PFSK-1 (cell line): ENCODE measurements at regions not wholly inside any gene's neighbourhood (a gene's known extent, or its start where the extent isn't known, plus 50 kb on each side); places are given as distances from the start of the nearest gene placed in this dataset.

ENCODE experiments used
- POLR2AphosphoS5 ChIP-seq: IDR thresholded peaks from 2 replicates; pipeline ENCODE4 v1.6.1; 2012; ENCODE audit warnings: low read depth, mild to moderate bottlenecking, control low read depth, low read length, moderate library complexity
- TAF1 ChIP-seq: IDR thresholded peaks from 2 replicates; pipeline ENCODE4 v1.6.1; 2012; ENCODE audit warnings: low read length, control low read depth, borderline replicate concordance; ENCODE audit not compliant: insufficient read depth
- TF ChIP-seq, protein P1 (sequence below), 2 experiments: IDR thresholded peaks; 2 replicates each; pipeline versions ENCODE4 v1.6.1 to v1.8.0; 2011 to 2012; ENCODE audit warnings: low read depth in 2 of 2, low read length in 2 of 2, control low read depth in 1 of 2, inconsistent platforms in 1 of 2, mild to moderate bottlenecking in 1 of 2, moderate library complexity in 1 of 2; ENCODE audit not compliant: insufficient read depth in 1 of 2

DNA sequence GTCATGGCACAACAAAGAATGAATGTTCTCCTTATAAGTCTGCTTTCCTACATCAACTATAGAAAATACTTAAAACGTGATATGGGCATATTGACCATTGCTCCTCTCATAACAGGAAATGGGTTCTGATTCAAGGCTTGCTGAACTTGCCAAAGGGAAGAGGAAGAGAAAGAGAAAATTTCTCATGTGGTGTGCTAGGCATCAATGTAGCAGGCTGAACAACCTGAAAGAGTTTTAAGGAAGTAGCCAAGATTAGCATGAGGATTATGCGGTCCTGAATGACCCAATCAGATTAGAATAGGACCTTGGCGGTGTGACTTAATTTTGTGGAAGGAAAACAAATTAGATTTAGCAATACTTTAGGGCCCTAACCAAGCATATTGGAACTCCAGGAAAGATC is 617.7 kb upstream of the CDH11 start:
- TF ChIP-seq POLR2AphosphoS5 (no peak), TAF1 (no peak)
- TF ChIP-seq, protein P1, sequence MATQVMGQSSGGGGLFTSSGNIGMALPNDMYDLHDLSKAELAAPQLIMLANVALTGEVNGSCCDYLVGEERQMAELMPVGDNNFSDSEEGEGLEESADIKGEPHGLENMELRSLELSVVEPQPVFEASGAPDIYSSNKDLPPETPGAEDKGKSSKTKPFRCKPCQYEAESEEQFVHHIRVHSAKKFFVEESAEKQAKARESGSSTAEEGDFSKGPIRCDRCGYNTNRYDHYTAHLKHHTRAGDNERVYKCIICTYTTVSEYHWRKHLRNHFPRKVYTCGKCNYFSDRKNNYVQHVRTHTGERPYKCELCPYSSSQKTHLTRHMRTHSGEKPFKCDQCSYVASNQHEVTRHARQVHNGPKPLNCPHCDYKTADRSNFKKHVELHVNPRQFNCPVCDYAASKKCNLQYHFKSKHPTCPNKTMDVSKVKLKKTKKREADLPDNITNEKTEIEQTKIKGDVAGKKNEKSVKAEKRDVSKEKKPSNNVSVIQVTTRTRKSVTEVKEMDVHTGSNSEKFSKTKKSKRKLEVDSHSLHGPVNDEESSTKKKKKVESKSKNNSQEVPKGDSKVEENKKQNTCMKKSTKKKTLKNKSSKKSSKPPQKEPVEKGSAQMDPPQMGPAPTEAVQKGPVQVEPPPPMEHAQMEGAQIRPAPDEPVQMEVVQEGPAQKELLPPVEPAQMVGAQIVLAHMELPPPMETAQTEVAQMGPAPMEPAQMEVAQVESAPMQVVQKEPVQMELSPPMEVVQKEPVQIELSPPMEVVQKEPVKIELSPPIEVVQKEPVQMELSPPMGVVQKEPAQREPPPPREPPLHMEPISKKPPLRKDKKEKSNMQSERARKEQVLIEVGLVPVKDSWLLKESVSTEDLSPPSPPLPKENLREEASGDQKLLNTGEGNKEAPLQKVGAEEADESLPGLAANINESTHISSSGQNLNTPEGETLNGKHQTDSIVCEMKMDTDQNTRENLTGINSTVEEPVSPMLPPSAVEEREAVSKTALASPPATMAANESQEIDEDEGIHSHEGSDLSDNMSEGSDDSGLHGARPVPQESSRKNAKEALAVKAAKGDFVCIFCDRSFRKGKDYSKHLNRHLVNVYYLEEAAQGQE (IDR thresholded peaks at IDR 0.05; ENCODE audit: insufficient read depth in 1 of 2, low read depth in 2 of 2, low read length in 2 of 2), result no peak
